Fibroblast of upper back skin (primary cell): ENCODE measurements at regions not wholly inside any gene's neighbourhood (a gene's known extent, or its start where the extent isn't known, plus 50 kb on each side); places are given as distances from the start of the nearest gene placed in this dataset.

Experiments used
- DNase-seq: peaks from one replicate; pipeline ENCODE4 v3.0.0-alpha.2; 2013

DNA sequence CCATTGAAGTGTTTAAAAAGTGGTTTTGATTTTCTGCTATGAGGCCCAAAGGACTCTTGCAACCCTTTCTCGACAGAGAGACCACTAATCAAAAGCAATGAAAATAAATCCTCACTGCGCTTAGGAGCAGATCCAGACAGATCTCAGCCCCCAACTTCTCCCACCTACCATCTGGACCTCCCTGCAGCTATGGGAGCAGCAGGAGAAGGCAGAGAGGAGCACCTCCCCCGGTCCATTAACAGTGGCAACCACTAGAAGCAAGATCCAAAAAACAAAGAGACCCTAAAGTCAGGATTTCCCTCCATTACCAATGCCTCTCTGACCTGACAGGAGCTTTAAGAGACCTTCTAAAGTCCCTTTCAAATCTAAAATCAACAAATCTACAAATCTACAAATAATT, 99.0 kb upstream of the LSM8 start:
- DNase-seq = no peak

DNA sequence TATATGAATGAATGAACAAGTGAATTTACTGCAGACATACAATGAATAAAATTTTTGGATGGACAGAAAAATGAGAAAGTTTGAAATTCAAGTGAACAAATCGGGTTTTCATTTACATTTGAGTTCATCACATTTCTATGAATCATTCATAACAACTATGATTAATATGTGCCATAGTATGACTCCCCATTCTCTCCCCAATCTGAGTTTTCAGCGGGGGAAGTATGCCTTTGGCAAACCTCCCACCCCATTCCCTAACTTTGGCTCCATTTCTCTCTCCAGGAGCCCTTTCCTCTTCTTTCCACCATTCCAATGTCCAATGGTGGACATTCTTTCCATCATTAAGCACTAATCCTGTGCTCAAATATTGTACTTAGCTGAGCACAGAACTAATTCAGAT, 96.8 kb upstream of the LSM8 start:
- DNase-seq = peak; percentile 67

DNA sequence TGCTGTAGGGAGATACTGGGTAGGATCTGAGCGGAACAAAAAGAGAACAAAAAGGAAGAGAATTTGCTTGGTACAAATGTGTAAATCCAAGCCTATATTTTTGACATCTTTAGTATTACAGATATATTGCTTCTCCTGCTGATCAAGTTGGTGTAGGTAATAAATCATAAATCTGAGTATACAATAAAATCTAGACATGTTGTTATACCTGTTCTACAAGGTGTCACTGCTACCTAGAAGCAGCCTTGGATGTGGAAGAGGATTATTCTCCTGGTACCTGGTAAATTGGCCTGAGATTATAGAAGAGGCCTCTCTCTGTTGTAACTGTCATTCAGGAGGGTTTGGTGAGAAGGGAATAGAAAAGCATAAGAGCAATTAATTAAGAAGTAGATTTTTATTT, 89.9 kb upstream of the LSM8 start:
- DNase-seq = no peak

DNA sequence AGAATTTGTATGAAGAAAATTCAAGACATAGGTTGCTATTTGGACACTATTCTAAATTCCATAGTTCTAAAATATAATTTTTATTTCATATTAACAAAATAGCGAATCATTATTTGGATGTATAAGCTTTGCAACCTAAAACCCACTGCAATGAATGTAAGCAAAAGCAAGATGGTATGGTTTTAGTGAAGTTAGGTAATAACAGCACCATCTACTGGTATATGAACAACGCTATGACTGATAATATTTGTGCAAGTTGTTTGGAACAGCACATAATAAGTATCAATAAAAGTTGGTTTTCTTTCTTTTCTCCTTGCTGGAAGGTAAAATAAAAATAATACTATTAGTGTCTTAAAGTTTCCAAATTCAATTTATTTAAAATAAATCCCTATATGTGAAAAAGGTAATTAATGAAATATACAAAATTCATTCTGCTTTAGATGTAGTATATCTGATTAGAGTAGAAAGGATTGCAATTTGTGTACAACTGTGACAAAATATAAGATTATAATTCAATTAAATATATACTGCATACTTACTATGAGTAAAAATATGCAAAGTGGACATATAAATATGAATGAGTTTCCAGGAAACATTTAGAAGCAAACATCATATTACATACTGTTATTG, 79.0 kb upstream of the LSM8 start:
- DNase-seq = peak; percentile 29

DNA sequence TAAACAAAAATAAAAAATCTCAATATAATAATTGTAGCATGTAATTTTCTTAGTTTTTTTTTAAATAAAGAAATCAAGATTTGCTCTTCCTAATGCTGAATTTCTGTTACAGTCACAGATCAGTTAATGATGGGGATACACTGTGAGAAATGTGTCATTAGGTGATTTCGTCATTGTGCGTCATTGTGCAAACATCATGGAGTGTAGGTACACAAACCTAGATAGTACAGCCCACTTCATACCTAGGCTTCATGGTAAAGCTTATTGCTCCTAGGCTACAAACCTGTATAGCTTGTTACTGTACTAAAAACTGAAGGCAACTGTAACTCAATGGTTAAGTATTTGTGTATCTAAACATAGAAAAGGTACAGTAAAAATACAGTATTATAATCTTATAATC, 74.4 kb upstream of the LSM8 start:
- DNase-seq = no peak

DNA sequence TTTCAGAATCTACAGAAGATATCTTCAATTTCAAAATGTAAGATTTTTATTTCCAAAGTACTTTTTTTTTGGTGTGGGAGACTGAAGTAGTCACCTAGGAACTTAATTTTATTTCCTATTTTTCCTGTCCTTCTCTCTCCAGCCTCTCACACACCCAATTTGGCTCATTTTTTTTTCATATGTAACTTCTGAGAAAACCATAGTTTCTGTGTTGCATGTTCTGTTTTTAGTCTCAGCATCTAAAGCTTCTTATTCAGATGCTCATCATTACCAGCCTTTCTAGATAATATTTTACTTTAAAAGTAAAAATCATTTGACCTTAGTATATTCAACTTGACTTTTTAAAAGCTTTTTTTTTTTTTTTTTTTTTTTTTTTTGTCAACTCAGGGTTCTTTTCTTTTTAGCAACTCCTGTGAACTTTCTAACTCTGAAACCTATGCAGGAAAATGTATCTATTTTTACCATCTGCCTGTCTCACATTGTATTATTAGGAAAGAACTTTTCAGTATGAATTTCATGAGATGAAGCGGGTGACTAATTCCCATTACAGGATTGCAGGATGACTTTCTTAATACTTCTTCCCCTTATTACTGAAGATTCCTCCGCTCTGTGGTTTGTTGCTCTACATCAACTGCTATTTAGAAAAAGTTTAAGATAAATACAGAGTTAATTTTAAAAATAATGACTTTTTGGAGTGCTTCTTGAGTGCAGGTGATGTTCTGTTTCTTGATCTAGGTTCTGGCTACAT, 73.6 kb upstream of the LSM8 start:
- DNase-seq = peak; percentile 10

DNA sequence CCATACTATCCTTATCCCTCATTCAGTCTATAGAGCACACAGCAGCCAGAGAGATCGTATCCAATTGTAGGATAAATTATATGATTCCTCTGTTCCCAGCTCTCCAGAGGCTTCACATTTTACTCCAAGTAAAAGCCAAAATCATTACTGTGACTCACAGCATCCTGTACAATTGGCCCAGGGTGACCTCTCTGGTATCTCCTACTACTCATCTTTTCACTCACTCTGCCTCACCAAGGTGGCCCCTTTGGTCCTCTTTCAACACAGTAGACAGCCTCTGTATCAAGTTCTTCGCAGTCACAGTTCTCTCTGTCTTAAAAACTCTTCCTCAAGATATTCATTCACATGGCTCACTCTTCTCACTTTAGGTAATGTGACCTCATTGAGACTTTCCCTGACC, 72.6 kb upstream of the LSM8 start:
- peak; percentile 19 for DNase-seq

DNA sequence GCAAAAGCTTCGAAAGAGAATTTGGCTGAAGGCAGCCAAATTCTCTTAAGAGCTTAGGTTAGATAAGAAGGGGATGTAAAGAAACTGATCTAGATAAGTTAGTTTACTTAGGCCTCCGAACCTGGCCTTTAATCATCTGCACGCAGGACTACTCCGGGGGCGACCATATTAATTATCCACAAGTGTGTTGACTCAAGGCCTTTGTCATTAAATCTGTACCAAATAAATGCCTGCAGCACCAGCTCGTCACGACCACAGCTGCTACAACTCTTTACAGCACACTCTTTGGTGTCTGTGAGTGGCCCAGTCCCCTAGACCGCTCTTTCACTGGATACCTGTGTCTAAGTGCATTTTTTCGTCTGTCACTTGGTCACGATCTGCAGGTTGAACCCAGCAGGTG, 69.8 kb upstream of the LSM8 start:
- DNase-seq = no peak

DNA sequence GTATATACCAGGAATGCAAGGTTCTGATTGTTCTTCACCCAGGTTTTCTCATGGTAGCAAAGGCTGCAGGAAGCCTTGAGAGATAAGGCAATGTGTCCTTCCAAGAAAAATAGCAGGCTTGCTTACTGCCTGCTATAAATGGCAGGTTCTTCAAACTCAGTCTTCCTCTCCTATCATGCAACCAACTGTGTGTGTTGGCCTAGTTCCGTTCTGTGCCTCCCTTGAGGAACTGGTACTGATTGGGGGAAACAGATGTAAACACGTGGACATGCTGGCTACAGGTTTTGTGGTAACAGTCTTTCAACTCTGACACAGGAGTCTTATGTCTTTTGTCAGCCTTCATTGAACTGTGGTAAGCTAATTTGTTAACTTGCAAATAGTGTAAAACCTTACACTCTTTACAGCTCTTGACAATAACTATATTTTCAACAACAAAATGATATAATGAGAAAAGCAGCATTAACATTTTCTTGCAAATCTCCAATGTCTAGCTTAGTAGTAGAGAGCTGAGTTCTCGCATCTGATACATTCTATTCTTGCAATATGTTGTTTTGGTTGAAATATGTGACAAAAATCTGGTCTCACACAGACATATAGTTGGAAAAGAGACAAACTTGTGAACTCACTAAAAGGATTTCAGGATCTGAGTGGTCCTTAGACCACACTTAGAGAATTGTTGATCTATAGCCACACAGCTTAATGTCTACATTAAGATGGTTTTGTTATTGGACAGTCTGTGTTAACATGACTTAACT, 54.7 kb upstream of the LSM8 start:
- DNase-seq = no peak

DNA sequence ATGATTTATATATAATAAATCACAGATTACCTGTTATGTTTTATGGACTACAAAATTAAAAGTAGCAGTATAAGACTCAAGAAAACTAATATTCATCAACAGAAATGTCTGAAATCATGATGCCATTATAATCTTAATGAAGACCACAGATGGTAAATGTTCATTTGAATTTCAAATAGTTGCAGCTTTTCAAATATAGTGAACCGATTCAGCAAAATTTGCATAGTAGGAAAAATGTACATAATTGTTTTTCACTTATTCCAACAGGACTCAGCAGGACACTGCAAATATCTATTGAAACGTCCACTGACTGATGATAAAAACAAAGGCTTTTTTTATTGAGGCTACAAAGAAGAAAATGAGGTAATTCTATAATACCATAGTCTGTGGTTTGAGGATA, 51.2 kb upstream of the LSM8 start:
- DNase-seq = no peak
